ENCODE measurements at regions not wholly inside any gene's neighbourhood (a gene's known extent, or its start where the extent isn't known, plus 50 kb on each side); places are given as distances from the start of the nearest gene placed in this dataset.

DNA sequence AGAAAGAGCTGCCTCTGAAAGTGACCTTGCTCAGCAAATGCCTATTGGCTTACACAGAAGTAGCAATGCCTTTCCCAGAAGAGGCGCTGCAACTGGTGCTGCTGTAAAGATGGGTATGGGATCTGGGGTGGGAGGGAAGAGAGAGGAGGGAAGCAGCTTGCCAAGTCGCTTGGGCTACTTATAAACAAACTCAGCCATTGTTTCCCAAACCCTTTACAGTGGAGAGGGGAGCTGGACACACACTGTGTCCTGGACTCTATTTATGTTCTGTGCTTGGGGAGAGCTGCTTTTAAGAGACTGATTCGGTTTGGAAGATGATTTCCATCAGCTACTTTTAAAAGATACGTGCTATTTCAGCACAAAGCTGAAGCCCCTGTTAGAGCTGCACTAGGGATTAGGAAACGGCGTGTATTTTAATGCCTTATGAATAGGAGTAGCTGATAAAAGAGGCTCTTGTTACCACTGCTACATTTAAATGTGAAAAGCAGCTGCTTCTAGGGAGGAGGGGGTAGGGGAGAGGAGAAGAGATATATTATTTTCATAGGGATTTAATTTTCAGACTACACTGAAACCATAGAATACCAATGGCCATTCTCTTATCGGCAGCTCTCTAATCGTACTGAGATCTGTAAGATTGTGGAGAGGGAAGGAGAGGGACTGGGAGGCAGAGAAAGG lies 440.6 kb downstream of the MCTP2 start:
- Histone ChIP-seq H3K27me3 (ENCODE audit: control insufficient read depth, low read length) (no peaks in the 10 kb centered on the region), H4K20me1 (ENCODE audit: control insufficient read depth, insufficient read depth, low read depth, low read length) (no peaks in the 10 kb centered on the region), H3K4me3 (ENCODE audit: low read length) (no peak overlapping the region), H3K4me2 (ENCODE audit: low read length) (no peak overlapping the region), H3K79me2 (ENCODE audit: control insufficient read depth, low read length) (no peaks in the 10 kb centered on the region), H3K9me3 (ENCODE audit: control insufficient read depth, insufficient read depth, low read length) (no peaks in the 10 kb centered on the region), H3K4me1 (ENCODE audit: control insufficient read depth, low read length) (no peaks in the 10 kb centered on the region), H3K9me2 (replicated peaks; ENCODE audit: control insufficient read depth, low read length) (no peaks in the 10 kb centered on the region), H3F3A (ENCODE audit: control insufficient read depth, insufficient read depth) (no peaks in the 10 kb centered on the region), H3K36me3 (ENCODE audit: control insufficient read depth, low read length) (no peaks in the 10 kb centered on the region), H3K27ac (ENCODE audit: low read depth, low read length) (no peak overlapping the region)
- TF ChIP-seq, protein P1, sequence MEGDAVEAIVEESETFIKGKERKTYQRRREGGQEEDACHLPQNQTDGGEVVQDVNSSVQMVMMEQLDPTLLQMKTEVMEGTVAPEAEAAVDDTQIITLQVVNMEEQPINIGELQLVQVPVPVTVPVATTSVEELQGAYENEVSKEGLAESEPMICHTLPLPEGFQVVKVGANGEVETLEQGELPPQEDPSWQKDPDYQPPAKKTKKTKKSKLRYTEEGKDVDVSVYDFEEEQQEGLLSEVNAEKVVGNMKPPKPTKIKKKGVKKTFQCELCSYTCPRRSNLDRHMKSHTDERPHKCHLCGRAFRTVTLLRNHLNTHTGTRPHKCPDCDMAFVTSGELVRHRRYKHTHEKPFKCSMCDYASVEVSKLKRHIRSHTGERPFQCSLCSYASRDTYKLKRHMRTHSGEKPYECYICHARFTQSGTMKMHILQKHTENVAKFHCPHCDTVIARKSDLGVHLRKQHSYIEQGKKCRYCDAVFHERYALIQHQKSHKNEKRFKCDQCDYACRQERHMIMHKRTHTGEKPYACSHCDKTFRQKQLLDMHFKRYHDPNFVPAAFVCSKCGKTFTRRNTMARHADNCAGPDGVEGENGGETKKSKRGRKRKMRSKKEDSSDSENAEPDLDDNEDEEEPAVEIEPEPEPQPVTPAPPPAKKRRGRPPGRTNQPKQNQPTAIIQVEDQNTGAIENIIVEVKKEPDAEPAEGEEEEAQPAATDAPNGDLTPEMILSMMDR (IDR thresholded peaks at IDR 0.05; ENCODE audit: low read depth, low read length, poor library complexity, severe bottlenecking), result no peak
- TF ChIP-seq EZH2phosphoT487 (IDR thresholded peaks at IDR 0.05; ENCODE audit: borderline replicate concordance, low read length), result no peak

DNA sequence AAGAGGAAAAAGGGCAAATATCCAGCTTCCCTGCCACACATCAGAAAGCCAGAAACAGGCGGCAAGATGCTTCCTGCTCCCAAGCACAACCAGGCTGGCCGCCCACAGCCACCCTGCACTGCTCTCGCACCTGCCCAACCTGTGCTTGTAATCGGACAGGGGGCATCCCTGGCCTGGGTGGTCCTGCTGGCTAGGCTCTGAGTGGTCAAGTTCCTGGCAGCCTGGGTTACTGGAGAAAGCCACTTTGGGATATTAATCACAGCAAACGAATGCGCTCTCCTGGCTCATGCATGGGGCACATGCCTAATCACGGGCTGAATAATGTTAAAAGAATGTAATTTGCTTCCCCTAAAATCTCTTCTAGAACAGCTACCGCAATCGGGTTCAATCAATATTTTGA lies 442.4 kb downstream of the MCTP2 start:
- Histone ChIP-seq H3K27ac (ENCODE audit: low read depth, low read length) (no peak overlapping the region), H3K79me2 (ENCODE audit: control insufficient read depth, low read length) (no peaks in the 10 kb centered on the region), H4K20me1 (ENCODE audit: control insufficient read depth, insufficient read depth, low read depth, low read length) (no peaks in the 10 kb centered on the region), H3K4me1 (ENCODE audit: control insufficient read depth, low read length) (no peaks in the 10 kb centered on the region), H3K4me3 (ENCODE audit: low read length) (no peak overlapping the region), H3K9me2 (replicated peaks; ENCODE audit: control insufficient read depth, low read length) (no peaks in the 10 kb centered on the region), H3K4me2 (ENCODE audit: low read length) (no peak overlapping the region), H3K9me3 (ENCODE audit: control insufficient read depth, insufficient read depth, low read length) (no peaks in the 10 kb centered on the region), H3F3A (ENCODE audit: control insufficient read depth, insufficient read depth) (no peaks in the 10 kb centered on the region), H3K27me3 (ENCODE audit: control insufficient read depth, low read length) (no peaks in the 10 kb centered on the region; the same call in 1 of the 2 replicates), H3K36me3 (ENCODE audit: control insufficient read depth, low read length) (no peaks in the 10 kb centered on the region)
- TF ChIP-seq EZH2phosphoT487 (IDR thresholded peaks at IDR 0.05; ENCODE audit: borderline replicate concordance, low read length), result no peak
- TF ChIP-seq, protein P1 (IDR thresholded peaks at IDR 0.05; ENCODE audit: low read depth, low read length, poor library complexity, severe bottlenecking), result no peak

DNA sequence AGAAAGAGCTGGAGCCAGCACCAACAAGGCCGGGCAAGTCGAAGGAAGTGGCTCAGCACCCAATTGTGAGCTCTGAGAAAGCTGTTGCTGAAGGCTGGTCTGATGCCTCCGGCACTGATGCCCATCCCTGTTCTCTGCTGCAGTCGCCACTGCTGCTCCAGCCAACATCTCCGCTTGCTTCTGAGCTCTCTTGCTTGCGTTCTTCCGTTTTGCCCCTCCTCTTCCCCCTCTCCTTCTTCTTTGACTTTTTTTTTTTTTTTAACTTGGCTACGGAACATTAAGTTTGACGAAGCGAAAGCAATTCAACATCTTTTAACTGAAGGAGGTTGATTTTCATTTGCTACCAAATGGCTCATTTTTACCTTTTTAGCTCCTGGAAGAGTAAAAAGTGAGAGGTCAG lies 442.9 kb downstream of the MCTP2 start:
- H3K27ac ChIP-seq (ENCODE audit: low read depth, low read length), result no peak overlapping the region
- H3K79me2 ChIP-seq (ENCODE audit: control insufficient read depth, low read length), result no peaks in the 10 kb centered on the region
- no peaks in the 10 kb centered on the region for H3K9me3 ChIP-seq (ENCODE audit: control insufficient read depth, insufficient read depth, low read length)
- H3K9me2 ChIP-seq (replicated peaks; ENCODE audit: control insufficient read depth, low read length), result no peaks in the 10 kb centered on the region
- no peaks in the 10 kb centered on the region for H4K20me1 ChIP-seq (ENCODE audit: control insufficient read depth, insufficient read depth, low read depth, low read length)
- no peaks in the 10 kb centered on the region; the same call in 1 of the 2 replicates for H3K27me3 ChIP-seq (ENCODE audit: control insufficient read depth, low read length)
- H3K36me3 ChIP-seq (ENCODE audit: control insufficient read depth, low read length), result no peaks in the 10 kb centered on the region
- H3F3A ChIP-seq (ENCODE audit: control insufficient read depth, insufficient read depth), result no peaks in the 10 kb centered on the region
- H3K4me2 ChIP-seq (ENCODE audit: low read length), result no peak overlapping the region
- TF ChIP-seq, protein P1 (IDR thresholded peaks at IDR 0.05; ENCODE audit: low read depth, low read length, poor library complexity, severe bottlenecking), result no peak
- TF ChIP-seq EZH2phosphoT487 (IDR thresholded peaks at IDR 0.05; ENCODE audit: borderline replicate concordance, low read length), result no peak
- H3K4me3 ChIP-seq (ENCODE audit: low read length), result no peak overlapping the region
- H3K4me1 ChIP-seq (ENCODE audit: control insufficient read depth, low read length), result no peaks in the 10 kb centered on the region

Data from DOHH2 (cell line).